ENCODE measurements at regions not wholly inside any gene's neighbourhood (a gene's known extent, or its start where the extent isn't known, plus 50 kb on each side); places are given as distances from the start of the nearest gene placed in this dataset.

GRCh38 chr4:176875446-176875930 is 82.8 kb upstream of the VEGFC start:
- H3K27ac Mint-ChIP-seq, result no peak overlapping the region
- no peaks in the 10 kb centered on the region; the same call in 1 of the 2 replicates for H3K27me3 Mint-ChIP-seq (ENCODE audit: insufficient read depth)
- H3K36me3 Mint-ChIP-seq (ENCODE audit: low read depth), result peaks cover 34% of the 10 kb centered on the region
- H3K4me1 Mint-ChIP-seq (ENCODE audit: low read depth), result peaks cover 51% of the 10 kb centered on the region
- DNase-seq, result no peak
- H3K9me3 Mint-ChIP-seq, result peaks cover 8% of the 10 kb centered on the region
- no peak for TF ChIP-seq CTCF (IDR thresholded peaks at IDR 0.05)
- H3K4me3 Mint-ChIP-seq, result no peak overlapping the region

DNA sequence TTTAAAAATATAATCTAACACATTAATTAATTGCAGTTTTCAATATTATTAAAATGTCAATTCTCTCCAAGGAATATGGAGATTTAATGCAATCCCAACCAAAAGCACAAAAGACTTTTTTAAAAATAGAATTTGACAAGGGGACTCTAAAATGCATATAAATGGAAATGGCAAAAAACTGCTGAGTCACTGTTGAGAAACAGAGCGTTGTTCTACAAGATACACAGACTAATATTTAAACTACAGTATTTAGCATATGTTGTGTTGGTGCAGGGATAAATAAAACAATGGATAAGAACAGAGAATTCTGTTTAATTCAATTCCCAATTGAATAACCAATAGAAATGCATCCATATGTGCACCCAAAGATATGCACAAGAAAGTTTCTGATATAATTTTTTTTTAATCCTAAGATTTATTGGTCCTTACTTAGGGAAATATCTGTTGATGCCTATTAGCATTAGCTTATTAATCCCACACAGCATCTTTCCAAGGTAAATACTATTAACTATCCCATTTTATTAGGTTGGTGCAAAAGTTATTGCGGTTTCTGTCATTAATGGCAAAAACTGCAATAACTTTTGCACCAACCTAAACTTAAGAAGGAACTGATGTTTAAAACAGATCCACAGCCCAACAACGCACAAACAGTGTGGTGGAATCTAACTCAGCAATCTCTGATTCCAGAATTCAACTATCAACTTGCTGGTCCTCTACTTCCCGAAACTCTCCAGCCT is 86.8 kb upstream of the VEGFC start:
- Mint-ChIP-seq H3K36me3 (ENCODE audit: low read depth) (peaks cover 29% of the 10 kb centered on the region), H3K9me3 (no peaks in the 10 kb centered on the region), H3K4me1 (ENCODE audit: low read depth) (peaks cover 80% of the 10 kb centered on the region), H3K4me3 (no peak overlapping the region), H3K27ac (0 out of 2 replicates have a peak overlapping the region, but pooled peaks have one; percentile 25), H3K27me3 (ENCODE audit: insufficient read depth) (no peaks in the 10 kb centered on the region; the same call in 1 of the 2 replicates)
- TF ChIP-seq CTCF (IDR thresholded peaks at IDR 0.05), result no peak
- no peak for DNase-seq

DNA sequence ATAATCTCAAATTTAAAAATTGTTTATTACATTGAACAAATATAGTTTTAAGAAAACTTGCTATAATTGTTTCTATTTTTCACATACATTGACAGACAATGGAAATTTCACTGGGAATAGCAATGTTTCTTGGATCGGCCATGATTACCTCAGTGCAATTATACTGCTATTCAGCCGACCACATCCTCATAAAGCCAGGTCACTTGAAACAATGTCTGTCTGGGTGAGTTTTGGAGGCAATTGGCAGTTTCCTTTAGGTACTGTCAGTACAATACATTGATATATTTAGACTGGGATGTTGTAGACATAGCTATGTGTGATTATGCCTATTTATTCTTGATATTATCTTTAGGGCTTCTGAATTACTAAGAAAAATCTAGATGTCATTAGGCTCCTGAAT is 89.5 kb upstream of the VEGFC start:
- Mint-ChIP-seq H3K36me3 (ENCODE audit: low read depth) (peaks cover 19% of the 10 kb centered on the region), H3K4me1 (ENCODE audit: low read depth) (peaks cover 86% of the 10 kb centered on the region), H3K27ac (peak overlapping the region; percentile 82), H3K4me3 (no peak overlapping the region), H3K9me3 (no peaks in the 10 kb centered on the region), H3K27me3 (ENCODE audit: insufficient read depth) (no peaks in the 10 kb centered on the region)
- TF ChIP-seq CTCF (IDR thresholded peaks at IDR 0.05), result no peak
- DNase-seq, result no peak

DNA sequence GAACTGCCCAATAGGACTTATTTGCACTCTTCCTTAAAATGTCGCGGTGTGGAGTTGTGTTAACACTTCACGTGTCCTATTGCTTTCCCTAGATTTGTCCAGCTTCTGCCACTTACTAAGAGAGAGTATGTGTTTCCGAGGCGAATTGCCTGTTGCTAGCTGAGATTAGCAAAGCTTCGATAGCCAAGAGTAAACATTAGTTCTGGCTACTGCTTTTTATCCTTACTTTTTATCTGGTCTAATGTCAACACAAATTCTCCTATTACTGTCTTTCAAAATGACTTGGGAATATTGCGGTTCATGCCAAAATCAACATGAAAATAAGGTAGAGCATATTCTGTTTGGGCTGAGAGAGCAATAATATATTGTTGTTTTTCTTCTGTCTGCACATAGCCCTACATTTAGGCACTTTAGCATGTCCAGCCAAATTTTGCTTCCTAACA is 90.4 kb upstream of the VEGFC start:
- H3K4me1 Mint-ChIP-seq (ENCODE audit: low read depth), result peaks cover 85% of the 10 kb centered on the region
- H3K9me3 Mint-ChIP-seq, result no peaks in the 10 kb centered on the region
- no peak for DNase-seq
- peaks cover 27% of the 10 kb centered on the region for H3K36me3 Mint-ChIP-seq (ENCODE audit: low read depth)
- peak overlapping the region; percentile 68 for H3K4me3 Mint-ChIP-seq
- peak overlapping the region; percentile 82 for H3K27ac Mint-ChIP-seq
- H3K27me3 Mint-ChIP-seq (ENCODE audit: insufficient read depth), result no peaks in the 10 kb centered on the region
- no peak for TF ChIP-seq CTCF (IDR thresholded peaks at IDR 0.05)

DNA sequence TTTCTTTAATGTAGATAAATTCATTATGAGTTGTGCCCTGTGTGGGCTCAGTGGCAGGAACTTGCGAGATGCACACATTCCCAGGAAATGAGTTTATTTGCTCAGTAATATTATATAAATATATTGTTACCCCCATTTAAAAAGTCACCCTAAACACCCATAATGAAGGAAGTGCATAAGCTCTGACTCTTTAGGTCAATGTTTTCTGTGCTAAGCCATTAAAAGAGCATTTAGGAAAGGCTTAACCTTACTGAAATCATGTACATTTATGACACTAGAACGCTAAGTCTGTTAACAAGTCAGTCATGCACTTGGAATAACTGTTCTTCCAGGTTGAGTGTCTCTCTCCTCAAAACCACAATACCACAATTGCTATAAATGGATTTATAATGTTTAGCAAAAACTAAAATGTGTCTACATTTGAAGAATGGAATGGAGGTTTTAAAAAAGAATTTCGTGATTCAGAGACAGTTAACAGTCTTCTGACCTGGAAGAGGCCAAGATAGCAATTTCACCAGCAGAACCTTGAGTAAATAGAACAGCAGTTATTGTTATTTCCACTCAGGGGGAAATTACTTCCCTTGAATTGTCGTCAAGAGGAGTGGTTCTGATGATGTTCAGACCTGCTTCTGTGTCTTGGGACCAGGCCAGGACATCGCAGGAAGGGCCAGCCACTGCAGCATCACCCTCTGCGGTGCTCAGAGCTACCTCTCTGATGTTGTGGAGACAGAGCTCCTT is 91.1 kb upstream of the VEGFC start:
- Mint-ChIP-seq H3K4me1 (ENCODE audit: low read depth) (peaks cover 80% of the 10 kb centered on the region), H3K9me3 (no peaks in the 10 kb centered on the region), H3K27me3 (ENCODE audit: insufficient read depth) (no peaks in the 10 kb centered on the region), H3K27ac (peak overlapping the region; percentile 82), H3K36me3 (ENCODE audit: low read depth) (peaks cover 22% of the 10 kb centered on the region), H3K4me3 (peak overlapping the region; percentile 68)
- no peak for TF ChIP-seq CTCF (IDR thresholded peaks at IDR 0.05)
- DNase-seq, result peak; percentile 99

Data from HFFc6 (cell line).